Peyer's patch (tissue), 4 donors: ENCODE measurements at regions not wholly inside any gene's neighbourhood (a gene's known extent, or its start where the extent isn't known, plus 50 kb on each side); places are given as distances from the start of the nearest gene placed in this dataset.
"Not testable (repeated sequence)": the region's sequence is repeated elsewhere in the genome, so short reads cannot be mapped to it uniquely, and the experiment has no call there.

Source experiments
- DNase-seq, 3 donors: peaks; one replicate each; pipeline ENCODE4 v3.0.0-alpha.2; 2017 to 2019
- H3K27ac ChIP-seq, 4 donors: fragments of 200-600 bp; sonication (generic); one replicate each; pipeline ENCODE4 v1.5.1; 2016 to 2019
- H3K27me3 ChIP-seq, 2 donors: fragments of 200-600 bp; sonication (generic); one replicate each; pipeline ENCODE4 v1.5.1; 2019
- H3K36me3 ChIP-seq, 3 donors: fragments of 200-600 bp; sonication (generic); one replicate each; pipeline ENCODE4 v1.5.1; 2016 to 2019
- H3K4me1 ChIP-seq, 4 donors: fragments of 200-600 bp; sonication (generic); one replicate each; pipeline ENCODE4 v1.5.1; 2016 to 2019
- H3K4me3 ChIP-seq, 4 donors: fragments of 200-600 bp; sonication (generic); 1 replicate in 3 of 4; 2 replicates in 1 of 4; pipeline ENCODE4 v1.5.1; 2016 to 2019; ENCODE audit warnings: mild to moderate bottlenecking in 1 of 4
- H3K9me3 ChIP-seq, 4 donors: fragments of 200-600 bp; sonication (generic); one replicate each; pipeline ENCODE4 v1.5.1; 2016 to 2019; ENCODE audit warnings: mild to moderate bottlenecking in 1 of 4
- POLR2A ChIP-seq, 2 donors: fragments of 450-650 bp; IDR thresholded peaks; one replicate each; pipeline ENCODE4 v1.5.1; 2017; ENCODE audit warnings: antibody characterized with exemption in 2 of 2, mild to moderate bottlenecking in 2 of 2, moderate library complexity in 2 of 2
- TF ChIP-seq, protein P1 (sequence below), 6 experiments: fragments of 450-650 bp in 4 of 6; fragments of 200-600 bp in 2 of 6; sonication (generic) in 1 of 6; IDR thresholded peaks; one replicate each; pipeline ENCODE4 v1.5.1; 2017 to 2019; ENCODE audit warnings: antibody characterized with exemption in 6 of 6, mild to moderate bottlenecking in 3 of 6, moderate library complexity in 1 of 6

DNA sequence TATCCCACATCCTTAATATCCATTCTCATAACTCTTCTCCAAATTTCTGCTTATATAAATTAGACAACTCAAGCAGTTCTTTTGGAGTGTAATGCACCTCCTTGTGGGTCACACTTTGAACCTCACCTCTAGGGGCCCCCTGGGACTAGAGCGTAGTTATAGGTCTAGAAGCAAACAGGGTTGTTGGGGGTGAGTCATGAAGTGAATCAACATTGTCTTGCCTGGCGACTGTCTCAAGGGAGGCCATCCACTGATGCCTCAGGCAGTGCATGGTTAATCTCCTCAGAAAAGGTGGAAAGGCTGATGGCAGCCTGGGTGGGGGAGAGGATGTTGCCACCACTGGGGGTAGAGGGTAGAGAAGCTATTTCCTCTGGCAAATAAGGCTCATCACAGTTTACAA is 129.1 kb downstream of the TNFRSF21 start:
- H3K4me3 ChIP-seq: no peak overlapping the region
- no peak overlapping the region for H3K27ac ChIP-seq
- H3K9me3 ChIP-seq: no peaks in the 10 kb centered on the region
- TF ChIP-seq, protein P1, sequence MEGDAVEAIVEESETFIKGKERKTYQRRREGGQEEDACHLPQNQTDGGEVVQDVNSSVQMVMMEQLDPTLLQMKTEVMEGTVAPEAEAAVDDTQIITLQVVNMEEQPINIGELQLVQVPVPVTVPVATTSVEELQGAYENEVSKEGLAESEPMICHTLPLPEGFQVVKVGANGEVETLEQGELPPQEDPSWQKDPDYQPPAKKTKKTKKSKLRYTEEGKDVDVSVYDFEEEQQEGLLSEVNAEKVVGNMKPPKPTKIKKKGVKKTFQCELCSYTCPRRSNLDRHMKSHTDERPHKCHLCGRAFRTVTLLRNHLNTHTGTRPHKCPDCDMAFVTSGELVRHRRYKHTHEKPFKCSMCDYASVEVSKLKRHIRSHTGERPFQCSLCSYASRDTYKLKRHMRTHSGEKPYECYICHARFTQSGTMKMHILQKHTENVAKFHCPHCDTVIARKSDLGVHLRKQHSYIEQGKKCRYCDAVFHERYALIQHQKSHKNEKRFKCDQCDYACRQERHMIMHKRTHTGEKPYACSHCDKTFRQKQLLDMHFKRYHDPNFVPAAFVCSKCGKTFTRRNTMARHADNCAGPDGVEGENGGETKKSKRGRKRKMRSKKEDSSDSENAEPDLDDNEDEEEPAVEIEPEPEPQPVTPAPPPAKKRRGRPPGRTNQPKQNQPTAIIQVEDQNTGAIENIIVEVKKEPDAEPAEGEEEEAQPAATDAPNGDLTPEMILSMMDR (IDR thresholded peaks at IDR 0.05): no peak
- no peak for TF ChIP-seq POLR2A (IDR thresholded peaks at IDR 0.05)
- no peaks in the 10 kb centered on the region for H3K36me3 ChIP-seq
- no peaks in the 10 kb centered on the region for H3K27me3 ChIP-seq
- H3K4me1 ChIP-seq: no peaks in the 10 kb centered on the region
- DNase-seq: no peak

GRCh38 chr6:47179286-47179685 is 130.4 kb downstream of the TNFRSF21 start:
- no peak for TF ChIP-seq POLR2A (IDR thresholded peaks at IDR 0.05)
- TF ChIP-seq, protein P1 (IDR thresholded peaks at IDR 0.05): no peak
- Histone ChIP-seq H3K4me3 (no peak overlapping the region), H3K27ac (no peak overlapping the region), H3K9me3 (no peaks in the 10 kb centered on the region), H3K27me3 (no peaks in the 10 kb centered on the region), H3K36me3 (no peaks in the 10 kb centered on the region), H3K4me1 (no peaks in the 10 kb centered on the region)
- no peak for DNase-seq

DNA sequence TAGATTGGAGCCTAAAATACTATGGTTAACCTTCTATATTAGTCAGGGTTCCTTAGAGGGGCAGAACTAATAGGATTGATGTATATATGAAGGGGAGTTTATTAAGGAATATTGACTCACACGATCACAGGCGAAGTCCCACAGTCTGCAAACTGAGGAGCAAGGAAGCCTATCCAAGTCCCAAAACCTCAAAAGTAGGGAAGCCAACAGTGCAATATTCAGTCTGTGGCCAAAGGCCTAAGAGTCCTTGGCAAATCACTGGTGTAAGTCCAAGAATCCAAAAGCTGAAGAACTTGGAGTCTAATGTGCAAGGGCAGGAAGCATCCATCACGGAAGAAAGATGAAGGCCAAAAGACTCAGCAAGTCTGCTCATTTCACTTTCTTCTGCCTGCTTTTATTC is 133.5 kb upstream of the ADGRF1 start:
- H3K4me3 ChIP-seq: no peak overlapping the region
- H3K27ac ChIP-seq: no peak overlapping the region
- no peaks in the 10 kb centered on the region for H3K4me1 ChIP-seq
- TF ChIP-seq POLR2A (IDR thresholded peaks at IDR 0.05): no peak
- TF ChIP-seq, protein P1 (IDR thresholded peaks at IDR 0.05): no peak
- H3K27me3 ChIP-seq: no peaks in the 10 kb centered on the region
- H3K9me3 ChIP-seq: no peaks in the 10 kb centered on the region
- no peak for DNase-seq
- no peaks in the 10 kb centered on the region for H3K36me3 ChIP-seq

- no peak overlapping the region for H3K4me3 ChIP-seq
These were observed 132.4 kb upstream of the ADGRF1 start for GRCh38 chr6:47174502-47175023.

DNA sequence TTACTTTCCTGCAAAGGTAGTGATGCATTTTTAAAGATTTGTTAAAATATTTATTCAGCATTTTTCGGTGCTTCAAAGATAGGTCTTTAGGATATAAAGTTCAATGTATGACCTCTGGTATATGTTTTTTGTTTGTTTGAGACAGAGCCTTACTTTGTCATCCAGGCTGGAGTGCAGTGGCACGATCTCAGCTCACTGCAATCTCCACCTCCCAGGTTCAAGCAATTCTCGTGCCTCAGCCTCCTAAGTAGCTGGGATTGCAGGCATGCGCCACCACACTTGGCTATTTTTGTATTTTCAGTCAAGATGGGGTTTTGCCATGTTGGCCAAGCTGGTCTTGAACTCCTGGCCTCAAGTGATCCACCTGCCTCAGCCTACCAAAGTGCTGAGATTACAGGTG is 131.9 kb upstream of the ADGRF1 start:
- not testable (repeated sequence) for H3K4me1 ChIP-seq, H3K36me3 ChIP-seq, H3K27me3 ChIP-seq, H3K9me3 ChIP-seq, H3K4me3 ChIP-seq, H3K27ac ChIP-seq, DNase-seq

More at GRCh38 chr6:47174502-47175023, 132.4 kb upstream of the ADGRF1 start:
- Histone ChIP-seq H3K36me3 (no peaks in the 10 kb centered on the region), H3K4me1 (no peaks in the 10 kb centered on the region), H3K9me3 (no peaks in the 10 kb centered on the region), H3K27me3 (no peaks in the 10 kb centered on the region), H3K27ac (no peak overlapping the region)
- TF ChIP-seq, protein P1 (IDR thresholded peaks at IDR 0.05): no peak
- no peak for TF ChIP-seq POLR2A (IDR thresholded peaks at IDR 0.05)
- DNase-seq: no peak

- H3K9me3 ChIP-seq, H3K4me3 ChIP-seq, DNase-seq, H3K27ac ChIP-seq, H3K27me3 ChIP-seq, H3K4me1 ChIP-seq, H3K36me3 ChIP-seq: not testable (repeated sequence)
These were observed 131.0 kb upstream of the ADGRF1 start for GRCh38 chr6:47173145-47173544.

DNA sequence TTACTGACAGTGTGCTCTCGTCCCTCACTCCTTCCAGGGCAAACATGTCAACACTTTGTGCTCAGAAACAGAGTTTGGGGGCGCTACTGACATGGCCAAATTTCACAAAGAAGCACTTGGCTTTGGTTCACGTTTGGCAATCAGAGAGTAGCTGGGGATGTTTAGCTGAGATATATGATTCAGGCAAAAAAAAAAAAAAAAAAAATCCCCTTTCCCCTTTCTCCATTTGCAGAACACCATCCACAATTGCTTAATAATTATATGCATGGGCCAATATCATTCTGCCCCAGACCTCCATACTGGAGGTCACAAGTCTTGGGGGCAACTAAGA is 128.4 kb upstream of the ADGRF1 start:
- no peak for DNase-seq
- Histone ChIP-seq H3K4me3 (no peak overlapping the region), H3K9me3 (no peaks in the 10 kb centered on the region), H3K27me3 (no peaks in the 10 kb centered on the region), H3K27ac (no peak overlapping the region), H3K36me3 (no peaks in the 10 kb centered on the region), H3K4me1 (no peaks in the 10 kb centered on the region)
- no peak for TF ChIP-seq POLR2A (IDR thresholded peaks at IDR 0.05)
- TF ChIP-seq, protein P1 (IDR thresholded peaks at IDR 0.05): no peak
